GM19238 (cell line): ENCODE measurements at regions not wholly inside any gene's neighbourhood (a gene's known extent, or its start where the extent isn't known, plus 50 kb on each side); places are given as distances from the start of the nearest gene placed in this dataset.

Experiments
- DNase-seq: peaks from one replicate; pipeline ENCODE4 v3.0.0; 2011; ENCODE audit warnings: low spot score; ENCODE audit not compliant: insufficient read length

- no peak for DNase-seq
Observed at GRCh38 chr18:44195394-44196140, 485.1 kb upstream of the SETBP1 start.

GRCh38 chr18:44197832-44198611 is 482.7 kb upstream of the SETBP1 start:
- no peak for DNase-seq

GRCh38 chr18:44198612-44199284 is 481.9 kb upstream of the SETBP1 start:
- DNase-seq: no peak

GRCh38 chr18:44213293-44213692 is 467.4 kb upstream of the SETBP1 start:
- no peak for DNase-seq

GRCh38 chr18:44214396-44214795 is 466.3 kb upstream of the SETBP1 start:
- DNase-seq: no peak

- DNase-seq: no peak
Observed at GRCh38 chr18:44216169-44216568, 464.5 kb upstream of the SETBP1 start.

- no peak for DNase-seq
Observed at GRCh38 chr18:44227501-44227900, 453.2 kb upstream of the SETBP1 start.

GRCh38 chr18:44229693-44230108 is 451.0 kb upstream of the SETBP1 start:
- DNase-seq: no peak

GRCh38 chr18:44231936-44232335 is 448.8 kb upstream of the SETBP1 start:
- DNase-seq: no peak

- no peak for DNase-seq
Observed at GRCh38 chr18:44232500-44232899, 448.2 kb upstream of the SETBP1 start.

- no peak for DNase-seq
Observed at GRCh38 chr18:44238454-44238853, 442.2 kb upstream of the SETBP1 start.

- no peak for DNase-seq
Observed at GRCh38 chr18:44238911-44239310, 441.8 kb upstream of the SETBP1 start.

- DNase-seq: no peak
Observed at GRCh38 chr18:44241020-44241419, 439.7 kb upstream of the SETBP1 start.

GRCh38 chr18:44245019-44245418 is 435.7 kb upstream of the SETBP1 start:
- DNase-seq: no peak

- DNase-seq: no peak
Observed at GRCh38 chr18:44246001-44246400, 434.7 kb upstream of the SETBP1 start.

GRCh38 chr18:44258086-44258485 is 422.6 kb upstream of the SETBP1 start:
- no peak for DNase-seq

GRCh38 chr18:44258576-44258975 is 422.1 kb upstream of the SETBP1 start:
- no peak for DNase-seq

- no peak for DNase-seq
Observed at GRCh38 chr18:44259610-44260009, 421.1 kb upstream of the SETBP1 start.

GRCh38 chr18:44265437-44265836 is 415.3 kb upstream of the SETBP1 start:
- DNase-seq: no peak

- DNase-seq: no peak
Observed at GRCh38 chr18:44273298-44273697, 407.4 kb upstream of the SETBP1 start.

GRCh38 chr18:44280479-44280878 is 400.2 kb upstream of the SETBP1 start:
- DNase-seq: no peak

GRCh38 chr18:44286049-44286448 is 394.6 kb upstream of the SETBP1 start:
- DNase-seq: no peak
